HG02759 (cell line): ENCODE measurements at regions not wholly inside any gene's neighbourhood (a gene's known extent, or its start where the extent isn't known, plus 50 kb on each side); places are given as distances from the start of the nearest gene placed in this dataset.

Experiments
- ATAC-seq: cut with Tn5 transposase; IDR thresholded peaks from one replicate; pipeline ENCODE4 v1.9.1; 2021; ENCODE audit warnings: mild to moderate bottlenecking, moderate library complexity; ENCODE audit not compliant: unreplicated experiment

- no peak for ATAC-seq
These were observed 138.7 kb upstream of the E2F8 start for GRCh38 chr11:19379465-19379864.

- ATAC-seq, result no peak
These were observed 138.1 kb upstream of the E2F8 start for GRCh38 chr11:19378814-19379213.

GRCh38 chr11:19377881-19378280, 137.1 kb upstream of the E2F8 start:
- no peak for ATAC-seq

- no peak for ATAC-seq
These were observed 134.7 kb upstream of the E2F8 start for GRCh38 chr11:19375440-19375839.

- no peak for ATAC-seq
These were observed 133.4 kb upstream of the E2F8 start for GRCh38 chr11:19374151-19374569.

- ATAC-seq, result no peak
These were observed 131.6 kb upstream of the E2F8 start for GRCh38 chr11:19372381-19372780.

- ATAC-seq, result no peak
These were observed 129.5 kb upstream of the E2F8 start for GRCh38 chr11:19370100-19370861.

- no peak for ATAC-seq
These were observed 128.1 kb upstream of the E2F8 start for GRCh38 chr11:19368726-19369375.

- ATAC-seq, result no peak
These were observed 126.4 kb upstream of the E2F8 start for GRCh38 chr11:19366992-19367709.

- ATAC-seq, result peak; percentile 65
These were observed 125.1 kb upstream of the E2F8 start for GRCh38 chr11:19365743-19366410.

GRCh38 chr11:19359221-19360000, 118.7 kb upstream of the E2F8 start:
- no peak for ATAC-seq

GRCh38 chr11:19357943-19358342, 117.2 kb upstream of the E2F8 start:
- ATAC-seq, result no peak

GRCh38 chr11:19355601-19356000, 114.9 kb upstream of the E2F8 start:
- ATAC-seq, result no peak

GRCh38 chr11:19353287-19353850, 112.6 kb upstream of the E2F8 start:
- ATAC-seq, result no peak

- ATAC-seq, result no peak
These were observed 112.0 kb upstream of the E2F8 start for GRCh38 chr11:19352771-19353160.

GRCh38 chr11:19352072-19352770, 111.5 kb upstream of the E2F8 start:
- no peak for ATAC-seq

- no peak for ATAC-seq
These were observed 110.7 kb upstream of the E2F8 start for GRCh38 chr11:19351426-19351825.

- no peak for ATAC-seq
These were observed 109.4 kb upstream of the E2F8 start for GRCh38 chr11:19350160-19350559.

- ATAC-seq, result no peak
These were observed 108.7 kb upstream of the E2F8 start for GRCh38 chr11:19349340-19350025.
